ENCODE measurements at regions not wholly inside any gene's neighbourhood (a gene's known extent, or its start where the extent isn't known, plus 50 kb on each side); places are given as distances from the start of the nearest gene placed in this dataset.

DNA sequence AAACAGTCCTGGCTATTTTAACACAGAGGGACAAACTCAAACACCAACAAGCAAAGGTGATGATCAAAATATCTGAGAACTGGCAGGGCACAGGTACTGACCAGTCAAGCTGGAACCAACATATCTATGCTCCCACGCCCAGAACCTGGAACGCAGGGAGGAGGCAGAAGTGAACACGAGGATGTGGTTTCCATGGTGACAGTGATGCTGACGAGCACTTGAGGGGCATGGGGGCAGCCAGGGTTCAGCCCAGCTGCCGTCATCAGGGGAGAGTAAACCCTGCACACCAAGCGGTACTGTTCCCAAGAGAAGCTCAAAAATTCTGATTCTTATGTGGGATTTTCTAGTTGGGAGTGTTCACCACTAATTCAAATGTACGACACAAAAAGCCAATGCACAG lies 113.6 kb upstream of the SFSWAP start:
- Histone ChIP-seq H3K27me3 (ENCODE audit: insufficient read depth, poor library complexity, severe bottlenecking) (no peaks in the 10 kb centered on the region), H3K27ac (replicated peaks) (no peak overlapping the region), H3K4me3 (replicated peaks; ENCODE audit: insufficient read depth, low read length) (no peak overlapping the region)
- TF ChIP-seq, protein P1, sequence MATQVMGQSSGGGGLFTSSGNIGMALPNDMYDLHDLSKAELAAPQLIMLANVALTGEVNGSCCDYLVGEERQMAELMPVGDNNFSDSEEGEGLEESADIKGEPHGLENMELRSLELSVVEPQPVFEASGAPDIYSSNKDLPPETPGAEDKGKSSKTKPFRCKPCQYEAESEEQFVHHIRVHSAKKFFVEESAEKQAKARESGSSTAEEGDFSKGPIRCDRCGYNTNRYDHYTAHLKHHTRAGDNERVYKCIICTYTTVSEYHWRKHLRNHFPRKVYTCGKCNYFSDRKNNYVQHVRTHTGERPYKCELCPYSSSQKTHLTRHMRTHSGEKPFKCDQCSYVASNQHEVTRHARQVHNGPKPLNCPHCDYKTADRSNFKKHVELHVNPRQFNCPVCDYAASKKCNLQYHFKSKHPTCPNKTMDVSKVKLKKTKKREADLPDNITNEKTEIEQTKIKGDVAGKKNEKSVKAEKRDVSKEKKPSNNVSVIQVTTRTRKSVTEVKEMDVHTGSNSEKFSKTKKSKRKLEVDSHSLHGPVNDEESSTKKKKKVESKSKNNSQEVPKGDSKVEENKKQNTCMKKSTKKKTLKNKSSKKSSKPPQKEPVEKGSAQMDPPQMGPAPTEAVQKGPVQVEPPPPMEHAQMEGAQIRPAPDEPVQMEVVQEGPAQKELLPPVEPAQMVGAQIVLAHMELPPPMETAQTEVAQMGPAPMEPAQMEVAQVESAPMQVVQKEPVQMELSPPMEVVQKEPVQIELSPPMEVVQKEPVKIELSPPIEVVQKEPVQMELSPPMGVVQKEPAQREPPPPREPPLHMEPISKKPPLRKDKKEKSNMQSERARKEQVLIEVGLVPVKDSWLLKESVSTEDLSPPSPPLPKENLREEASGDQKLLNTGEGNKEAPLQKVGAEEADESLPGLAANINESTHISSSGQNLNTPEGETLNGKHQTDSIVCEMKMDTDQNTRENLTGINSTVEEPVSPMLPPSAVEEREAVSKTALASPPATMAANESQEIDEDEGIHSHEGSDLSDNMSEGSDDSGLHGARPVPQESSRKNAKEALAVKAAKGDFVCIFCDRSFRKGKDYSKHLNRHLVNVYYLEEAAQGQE (IDR thresholded peaks at IDR 0.05; ENCODE audit: insufficient replicate concordance, low read depth), result no peak
- TF ChIP-seq, protein P2, sequence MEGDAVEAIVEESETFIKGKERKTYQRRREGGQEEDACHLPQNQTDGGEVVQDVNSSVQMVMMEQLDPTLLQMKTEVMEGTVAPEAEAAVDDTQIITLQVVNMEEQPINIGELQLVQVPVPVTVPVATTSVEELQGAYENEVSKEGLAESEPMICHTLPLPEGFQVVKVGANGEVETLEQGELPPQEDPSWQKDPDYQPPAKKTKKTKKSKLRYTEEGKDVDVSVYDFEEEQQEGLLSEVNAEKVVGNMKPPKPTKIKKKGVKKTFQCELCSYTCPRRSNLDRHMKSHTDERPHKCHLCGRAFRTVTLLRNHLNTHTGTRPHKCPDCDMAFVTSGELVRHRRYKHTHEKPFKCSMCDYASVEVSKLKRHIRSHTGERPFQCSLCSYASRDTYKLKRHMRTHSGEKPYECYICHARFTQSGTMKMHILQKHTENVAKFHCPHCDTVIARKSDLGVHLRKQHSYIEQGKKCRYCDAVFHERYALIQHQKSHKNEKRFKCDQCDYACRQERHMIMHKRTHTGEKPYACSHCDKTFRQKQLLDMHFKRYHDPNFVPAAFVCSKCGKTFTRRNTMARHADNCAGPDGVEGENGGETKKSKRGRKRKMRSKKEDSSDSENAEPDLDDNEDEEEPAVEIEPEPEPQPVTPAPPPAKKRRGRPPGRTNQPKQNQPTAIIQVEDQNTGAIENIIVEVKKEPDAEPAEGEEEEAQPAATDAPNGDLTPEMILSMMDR (IDR thresholded peaks at IDR 0.05; ENCODE audit: insufficient read depth, low read length), result no peak
- TF ChIP-seq SPI1 (IDR thresholded peaks at IDR 0.05; ENCODE audit: borderline replicate concordance, low read depth), result no peak
- no peak for TF ChIP-seq GABPA (IDR thresholded peaks at IDR 0.05; ENCODE audit: low read depth)
- TF ChIP-seq POLR2AphosphoS5 (IDR thresholded peaks at IDR 0.05; ENCODE audit: low read depth), result no peak
- no peak for DNase-seq (ENCODE audit: low read depth in 1 of 2, low spot score in 1 of 2)

DNA sequence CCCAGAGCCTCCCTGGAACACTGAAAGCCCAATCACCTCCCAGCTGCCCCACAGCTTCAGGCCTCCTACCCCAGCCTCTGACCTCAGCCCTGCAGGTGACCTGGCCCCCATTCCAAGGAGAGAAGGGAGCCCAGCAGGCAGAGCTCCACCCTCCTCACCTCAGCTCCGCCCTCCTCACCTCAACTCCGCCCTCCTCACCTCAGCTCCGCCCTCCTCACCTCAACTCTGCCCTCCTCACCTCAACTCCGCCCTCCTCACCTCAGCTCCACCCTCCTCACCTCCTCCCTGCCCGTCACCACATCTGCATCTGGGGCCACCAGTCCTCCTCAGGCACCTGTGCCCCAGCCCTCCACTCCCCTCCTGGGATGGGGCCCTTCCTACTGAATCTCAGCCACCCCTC lies 112.2 kb upstream of the SFSWAP start:
- Histone ChIP-seq H3K27ac (replicated peaks) (no peak overlapping the region), H3K4me3 (replicated peaks; ENCODE audit: insufficient read depth, low read length) (no peak overlapping the region), H3K27me3 (ENCODE audit: insufficient read depth, poor library complexity, severe bottlenecking) (no peaks in the 10 kb centered on the region)
- no peak for DNase-seq (ENCODE audit: low read depth in 1 of 2, low spot score in 1 of 2)
- TF ChIP-seq POLR2AphosphoS5 (IDR thresholded peaks at IDR 0.05; ENCODE audit: low read depth) (no peak), GABPA (IDR thresholded peaks at IDR 0.05; ENCODE audit: low read depth) (no peak), SPI1 (IDR thresholded peaks at IDR 0.05; ENCODE audit: borderline replicate concordance, low read depth) (no peak)
- TF ChIP-seq, protein P1 (IDR thresholded peaks at IDR 0.05; ENCODE audit: insufficient replicate concordance, low read depth), result no peak
- TF ChIP-seq, protein P2 (IDR thresholded peaks at IDR 0.05; ENCODE audit: insufficient read depth, low read length), result no peak

DNA sequence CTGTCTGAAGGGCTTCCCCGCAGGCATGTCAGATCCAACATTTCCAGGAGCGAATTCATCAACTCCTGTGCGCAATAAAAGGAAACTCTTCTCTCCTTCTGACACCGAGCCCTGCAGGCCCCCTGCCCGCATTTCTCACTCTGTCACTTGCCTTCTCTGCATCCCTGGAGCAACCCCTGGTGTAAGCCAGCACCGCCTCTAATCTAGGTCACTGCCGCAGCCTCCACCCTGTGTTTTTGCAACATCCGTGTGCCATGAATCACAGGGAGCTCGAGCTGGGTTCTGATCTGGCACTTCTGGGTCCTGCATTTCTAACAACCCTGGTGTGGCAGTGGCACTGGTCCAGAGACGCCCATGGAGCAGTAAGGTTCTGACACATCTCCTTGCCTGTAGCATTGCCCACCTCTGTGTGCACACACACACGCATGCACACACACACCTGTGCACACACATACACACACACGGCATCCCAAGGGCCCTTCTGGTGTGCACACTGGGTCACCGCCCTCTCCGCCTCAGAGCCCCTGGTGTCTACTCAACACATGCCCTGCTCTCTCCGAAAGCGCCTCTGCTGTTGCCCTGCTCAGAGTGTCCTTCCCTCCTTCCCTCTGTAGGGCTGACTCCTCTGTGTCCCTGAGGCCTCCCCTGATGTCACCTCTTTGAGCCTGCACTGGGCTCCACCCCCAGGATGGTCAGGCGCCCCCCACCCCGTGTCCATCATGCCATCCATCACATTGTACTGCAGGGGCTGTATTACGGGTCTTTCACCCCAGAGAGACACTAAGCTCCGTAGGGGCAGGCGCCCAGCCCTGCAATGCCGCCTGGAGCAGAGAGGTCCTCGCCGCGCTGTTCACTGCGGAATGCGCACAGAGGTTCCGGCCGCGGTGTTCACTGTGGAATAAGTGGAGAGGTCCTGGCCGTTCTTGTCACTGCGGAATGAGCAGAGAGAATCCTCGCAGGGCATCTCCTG lies 111.4 kb upstream of the SFSWAP start:
- DNase-seq (ENCODE audit: low read depth in 1 of 2, low spot score in 1 of 2), result no peak
- Histone ChIP-seq H3K4me3 (replicated peaks; ENCODE audit: insufficient read depth, low read length) (no peak overlapping the region), H3K27me3 (ENCODE audit: insufficient read depth, poor library complexity, severe bottlenecking) (no peaks in the 10 kb centered on the region), H3K27ac (replicated peaks) (no peak overlapping the region)
- TF ChIP-seq SPI1 (IDR thresholded peaks at IDR 0.05; ENCODE audit: borderline replicate concordance, low read depth) (no peak), POLR2AphosphoS5 (IDR thresholded peaks at IDR 0.05; ENCODE audit: low read depth) (no peak), GABPA (IDR thresholded peaks at IDR 0.05; ENCODE audit: low read depth) (no peak)
- TF ChIP-seq, protein P2 (IDR thresholded peaks at IDR 0.05; ENCODE audit: insufficient read depth, low read length), result no peak
- TF ChIP-seq, protein P1 (IDR thresholded peaks at IDR 0.05; ENCODE audit: insufficient replicate concordance, low read depth), result no peak
